ENCODE measurements at regions not wholly inside any gene's neighbourhood (a gene's known extent, or its start where the extent isn't known, plus 50 kb on each side); places are given as distances from the start of the nearest gene placed in this dataset.

DNA sequence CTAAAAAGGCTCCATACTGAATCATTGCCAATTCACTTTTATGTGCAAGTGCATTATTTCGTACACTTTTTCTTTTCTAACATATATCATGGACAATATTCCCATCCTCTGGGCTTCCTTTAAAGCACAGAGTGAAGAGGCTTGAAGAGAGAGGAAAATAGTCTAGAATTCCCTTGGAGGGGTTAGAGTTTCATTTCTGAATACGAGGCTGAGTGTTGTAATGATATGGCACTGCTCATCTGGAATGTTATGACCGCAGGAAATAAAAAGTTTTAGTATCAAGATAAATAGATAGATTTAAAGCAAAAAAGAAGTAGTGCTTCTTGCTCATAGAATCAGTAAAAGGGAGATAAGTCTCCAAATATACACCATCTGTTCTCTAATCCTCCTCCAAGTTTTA, 412.3 kb upstream of the SLITRK1 start:
- no peak overlapping the region for H3K27ac ChIP-seq
- no peak for ATAC-seq
- no peaks in the 10 kb centered on the region for H3K27me3 ChIP-seq
- TF ChIP-seq, protein P1, sequence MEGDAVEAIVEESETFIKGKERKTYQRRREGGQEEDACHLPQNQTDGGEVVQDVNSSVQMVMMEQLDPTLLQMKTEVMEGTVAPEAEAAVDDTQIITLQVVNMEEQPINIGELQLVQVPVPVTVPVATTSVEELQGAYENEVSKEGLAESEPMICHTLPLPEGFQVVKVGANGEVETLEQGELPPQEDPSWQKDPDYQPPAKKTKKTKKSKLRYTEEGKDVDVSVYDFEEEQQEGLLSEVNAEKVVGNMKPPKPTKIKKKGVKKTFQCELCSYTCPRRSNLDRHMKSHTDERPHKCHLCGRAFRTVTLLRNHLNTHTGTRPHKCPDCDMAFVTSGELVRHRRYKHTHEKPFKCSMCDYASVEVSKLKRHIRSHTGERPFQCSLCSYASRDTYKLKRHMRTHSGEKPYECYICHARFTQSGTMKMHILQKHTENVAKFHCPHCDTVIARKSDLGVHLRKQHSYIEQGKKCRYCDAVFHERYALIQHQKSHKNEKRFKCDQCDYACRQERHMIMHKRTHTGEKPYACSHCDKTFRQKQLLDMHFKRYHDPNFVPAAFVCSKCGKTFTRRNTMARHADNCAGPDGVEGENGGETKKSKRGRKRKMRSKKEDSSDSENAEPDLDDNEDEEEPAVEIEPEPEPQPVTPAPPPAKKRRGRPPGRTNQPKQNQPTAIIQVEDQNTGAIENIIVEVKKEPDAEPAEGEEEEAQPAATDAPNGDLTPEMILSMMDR (IDR thresholded peaks at IDR 0.05), result no peak
- TF ChIP-seq EP300 (IDR thresholded peaks at IDR 0.05), result no peak
- no peak for TF ChIP-seq POLR2A (IDR thresholded peaks at IDR 0.05)
- TF ChIP-seq POLR2AphosphoS5 (IDR thresholded peaks at IDR 0.05), result no peak
- no peaks in the 10 kb centered on the region for H3K36me3 ChIP-seq
- H3K4me1 ChIP-seq, result no peaks in the 10 kb centered on the region
- no peaks in the 10 kb centered on the region for H3K9me3 ChIP-seq
- no peak overlapping the region for H3K4me3 ChIP-seq
- 68 to 82% methylated on average over 2 to 3 of the region's 3 CpGs for WGBS, 2 donors (ENCODE audit: low coverage in 1 of 2)

DNA sequence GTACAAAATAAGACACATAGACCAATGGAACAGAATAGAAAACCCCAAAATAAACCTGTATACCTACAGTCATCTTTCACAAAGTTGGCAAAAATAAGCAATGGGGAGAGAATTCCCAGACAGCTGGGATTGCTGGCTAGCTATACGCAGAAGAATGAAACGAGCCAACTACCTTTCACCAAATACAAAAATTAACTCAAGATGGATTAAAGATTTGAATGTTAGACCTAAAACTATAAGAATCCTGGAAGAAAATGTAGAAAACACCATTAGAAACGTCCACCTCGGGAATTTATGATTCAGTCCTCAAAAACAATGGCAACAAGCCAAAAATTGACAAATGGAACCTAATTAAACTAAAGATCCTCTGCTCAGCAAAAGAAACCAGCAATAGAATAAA, 408.1 kb upstream of the SLITRK1 start:
- ATAC-seq, result no peak
- TF ChIP-seq, protein P1 (IDR thresholded peaks at IDR 0.05), result no peak
- TF ChIP-seq POLR2A (IDR thresholded peaks at IDR 0.05) (no peak), POLR2AphosphoS5 (IDR thresholded peaks at IDR 0.05) (no peak), EP300 (IDR thresholded peaks at IDR 0.05) (no peak)
- no peaks in the 10 kb centered on the region for H3K4me1 ChIP-seq
- no peaks in the 10 kb centered on the region for H3K9me3 ChIP-seq
- no peaks in the 10 kb centered on the region for H3K27me3 ChIP-seq
- no peak overlapping the region for H3K4me3 ChIP-seq
- WGBS, 2 donors (ENCODE audit: low coverage in 1 of 2), result 31 to 80% methylated on average over 2 to 4 of the region's 4 CpGs
- H3K36me3 ChIP-seq, result no peaks in the 10 kb centered on the region
- H3K27ac ChIP-seq, result no peak overlapping the region

DNA sequence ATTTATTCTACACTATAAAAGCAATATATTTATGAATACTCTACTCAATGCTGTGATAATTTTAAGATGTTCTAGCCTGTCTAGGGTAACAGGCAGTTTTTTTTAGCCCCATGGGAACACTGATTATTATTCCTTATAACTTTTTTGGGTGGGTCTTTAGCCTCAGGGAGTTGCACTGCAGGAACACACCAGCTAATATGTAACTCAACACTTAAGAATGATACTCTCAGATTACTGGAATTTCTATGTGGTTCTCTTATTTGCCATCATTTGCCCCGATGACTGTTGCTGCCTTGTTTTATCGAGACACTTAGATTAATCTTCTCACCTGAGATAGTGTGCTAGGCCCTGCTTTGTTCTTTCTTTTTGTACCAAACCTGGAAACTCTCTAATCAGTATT, 396.9 kb upstream of the SLITRK1 start:
- 81 to 100% methylated on average over 2 of the region's 2 CpGs for WGBS, 2 donors (ENCODE audit: low coverage in 1 of 2)
- Histone ChIP-seq H3K36me3 (no peaks in the 10 kb centered on the region), H3K4me3 (no peak overlapping the region), H3K27ac (no peak overlapping the region), H3K4me1 (no peaks in the 10 kb centered on the region), H3K27me3 (no peaks in the 10 kb centered on the region), H3K9me3 (no peaks in the 10 kb centered on the region)
- TF ChIP-seq POLR2A (IDR thresholded peaks at IDR 0.05), result no peak
- no peak for TF ChIP-seq POLR2AphosphoS5 (IDR thresholded peaks at IDR 0.05)
- TF ChIP-seq EP300 (IDR thresholded peaks at IDR 0.05), result no peak
- TF ChIP-seq, protein P1 (IDR thresholded peaks at IDR 0.05), result no peak
- no peak for ATAC-seq

DNA sequence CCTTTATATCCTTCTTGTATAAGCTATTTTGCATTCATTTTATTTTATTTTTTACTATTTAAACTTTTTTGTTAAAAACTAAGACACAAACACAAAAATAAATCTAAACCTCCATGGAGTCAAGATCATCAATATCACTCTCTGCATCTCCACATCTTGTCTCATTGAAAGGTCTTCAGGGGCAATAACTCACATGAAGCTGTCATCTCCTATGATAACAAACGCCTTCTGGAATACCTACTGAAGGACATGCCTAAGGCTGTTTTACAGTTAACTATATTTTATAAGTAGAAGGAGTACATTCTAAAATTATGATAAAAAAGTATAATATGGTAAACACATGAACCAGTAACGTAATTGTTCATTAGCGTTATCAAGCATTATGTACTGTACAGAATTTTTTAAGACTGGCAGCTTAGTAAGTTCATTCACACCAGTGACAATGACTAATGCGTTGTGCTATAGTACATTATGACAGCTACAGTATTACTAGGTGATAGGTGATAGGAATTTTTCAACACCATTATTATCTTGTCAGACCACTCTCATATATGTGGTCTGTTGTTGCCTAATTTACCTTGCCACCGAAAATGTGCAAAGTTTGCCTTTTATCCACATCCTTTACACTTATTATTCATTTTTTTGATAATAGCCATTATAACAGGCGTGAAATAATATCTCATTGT, 390.7 kb upstream of the SLITRK1 start:
- ATAC-seq, result no peak
- no peaks in the 10 kb centered on the region for H3K27me3 ChIP-seq
- no peaks in the 10 kb centered on the region for H3K4me1 ChIP-seq
- WGBS, 2 donors (ENCODE audit: low coverage in 1 of 2), result 67 to 81% methylated on average over 6 of the region's 6 CpGs
- no peaks in the 10 kb centered on the region for H3K9me3 ChIP-seq
- H3K36me3 ChIP-seq, result no peaks in the 10 kb centered on the region
- no peak overlapping the region for H3K27ac ChIP-seq
- no peak overlapping the region for H3K4me3 ChIP-seq
- TF ChIP-seq POLR2A (IDR thresholded peaks at IDR 0.05), result no peak
- TF ChIP-seq, protein P1 (IDR thresholded peaks at IDR 0.05), result no peak
- no peak for TF ChIP-seq POLR2AphosphoS5 (IDR thresholded peaks at IDR 0.05)
- no peak for TF ChIP-seq EP300 (IDR thresholded peaks at IDR 0.05)

DNA sequence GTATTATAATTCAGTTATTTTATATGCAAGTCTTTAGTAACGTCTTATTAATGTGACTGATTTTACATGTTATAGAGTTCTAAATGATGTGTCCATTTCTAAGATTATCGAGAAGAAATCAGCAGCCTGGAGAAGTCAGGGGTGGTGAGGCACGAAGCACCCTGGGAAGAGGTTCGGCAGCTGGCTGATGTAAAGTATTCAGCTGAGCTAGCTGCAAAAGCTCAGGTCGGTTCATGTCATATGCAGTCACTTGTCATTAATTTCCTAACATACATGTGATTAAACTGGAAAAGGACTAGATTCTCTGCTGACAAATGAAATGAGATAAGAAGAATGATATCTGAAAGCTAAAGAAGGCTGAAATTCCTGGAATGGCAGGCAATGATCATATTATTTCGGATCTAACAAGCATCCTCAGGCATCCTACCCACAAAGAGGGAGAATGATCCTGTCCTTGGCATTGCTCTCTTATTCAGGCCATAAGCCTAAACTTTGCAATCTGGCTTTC, 383.0 kb upstream of the SLITRK1 start:
- TF ChIP-seq, protein P1 (IDR thresholded peaks at IDR 0.05), result no peak
- WGBS, 2 donors (ENCODE audit: low coverage in 1 of 2), result 53 to 58% methylated on average over 3 to 6 of the region's 6 CpGs

More for the DNA sequence above, 383.0 kb upstream of the SLITRK1 start:
- Histone ChIP-seq H3K4me3 (no peak overlapping the region), H3K27ac (no peak overlapping the region), H3K27me3 (no peaks in the 10 kb centered on the region), H3K4me1 (no peaks in the 10 kb centered on the region), H3K36me3 (no peaks in the 10 kb centered on the region), H3K9me3 (no peaks in the 10 kb centered on the region)
- ATAC-seq, result no peak
